HepG2 (cell line): ENCODE measurements at regions not wholly inside any gene's neighbourhood (a gene's known extent, or its start where the extent isn't known, plus 50 kb on each side); places are given as distances from the start of the nearest gene placed in this dataset.

Experiments used
- ATAC-seq: fragments of 200-7000 bp; cut with Tn5 transposase; 3 replicates; pipeline ENCODE4 v1.9.1; 2020; ENCODE audit warnings: mild to moderate bottlenecking, moderate library complexity
- BruUV-seq: library from RNA; stranded (reverse); fragments of 400-500 nt; replicated peaks from 2 replicates; lab custom pipeline; 2021; lab: Mats Ljungman, UMichigan
- CTCF ChIA-PET: fragments of 300-600 bp; formaldehyde crosslinking; extraction: SDS; loops from one replicate; lab custom pipeline; 2021; ENCODE audit warnings: low total read pairs, inconsistent platforms, low intra/inter-chr PET ratio; lab: Yijun Ruan, JAX
- POLR2A ChIA-PET: fragments of 350-600 bp; sonication (Branson Sonifier 250); formaldehyde crosslinking; loops from one replicate; lab custom pipeline; 2020; ENCODE audit warnings: antibody characterized with exemption, inconsistent platforms; lab: Yijun Ruan, JAX
- DNase-seq: peaks from one replicate; pipeline ENCODE4 v3.0.0-alpha.2; 2015; ENCODE audit warnings: low spot score
- FAIRE-seq: peaks from 3 replicates; lab custom pipeline; 2011; peaks lifted over from hg19 to GRCh38; lab: Jason Lieb, UNC
- H2AFZ ChIP-seq: one replicate; pipeline ENCODE4 v1.6.1; 2011; ENCODE audit warnings: low read length, inconsistent platforms
- H3K27ac ChIP-seq: fragments of 300-600 bp; 3 replicates; pipeline ENCODE4 v1.8.0; 2011; ENCODE audit warnings: mixed run types, mild to moderate bottlenecking, mixed read lengths, low read length, inconsistent platforms; ENCODE audit not compliant: insufficient read depth; ENCODE audit errors: extremely low read length
- H3K27me3 ChIP-seq, 2 experiments: fragments of 200-600 bp in 1 of 2; 2 replicates in 1 of 2; 3 replicates in 1 of 2; pipeline versions ENCODE4 v1.6.0 to v1.8.0; 2011; ENCODE audit warnings: low read length in 2 of 2, mild to moderate bottlenecking in 2 of 2, moderate library complexity in 2 of 2, inconsistent platforms in 1 of 2; ENCODE audit not compliant: insufficient read depth in 2 of 2, control insufficient read depth in 1 of 2
- H3K36me3 ChIP-seq, 2 experiments: fragments of 200-600 bp in 1 of 2; replicated peaks in 1 of 2; 2 replicates in 1 of 2; 3 replicates in 1 of 2; pipeline versions ENCODE4 v1.5.1 to v1.8.0; 2011; ENCODE audit warnings: low read length in 2 of 2, inconsistent platforms in 1 of 2; ENCODE audit not compliant: insufficient read depth in 2 of 2, control insufficient read depth in 1 of 2
- H3K4me1 ChIP-seq: 2 replicates; pipeline ENCODE4 v1.5.1; 2012; ENCODE audit warnings: low read length, inconsistent platforms; ENCODE audit not compliant: insufficient read depth
- H3K4me2 ChIP-seq: 2 replicates; pipeline ENCODE4 v1.6.0; 2011; ENCODE audit warnings: low read depth, low read length, inconsistent platforms
- H3K4me3 ChIP-seq, 3 experiments: fragments of 200-600 bp in 1 of 3; sonication (generic), shearing (Covaris generic) in 1 of 3; replicated peaks in 1 of 3; 2 replicates each; pipeline ENCODE4 v1.5.1; 2011 to 2016; ENCODE audit warnings: low read length in 3 of 3, inconsistent platforms in 2 of 3, low read depth in 2 of 3, mild to moderate bottlenecking in 2 of 3, control low read depth in 1 of 3, mixed read lengths in 1 of 3; ENCODE audit not compliant: insufficient read depth in 1 of 3
- H3K79me2 ChIP-seq: one replicate; pipeline ENCODE4 v1.6.1; 2011; ENCODE audit warnings: low read length, inconsistent platforms; ENCODE audit not compliant: insufficient read depth
- H3K9ac ChIP-seq: 2 replicates; pipeline ENCODE4 v1.6.0; 2011; ENCODE audit warnings: mild to moderate bottlenecking, low read depth, low read length, inconsistent platforms; ENCODE audit not compliant: insufficient read depth
- H3K9me3 ChIP-seq: 2 replicates; pipeline ENCODE4 v1.5.1; 2012; ENCODE audit warnings: mild to moderate bottlenecking, low read length
- H4K20me1 ChIP-seq: 2 replicates; pipeline ENCODE4 v1.6.0; 2011; ENCODE audit warnings: inconsistent platforms, mild to moderate bottlenecking, low read length, moderate library complexity; ENCODE audit not compliant: insufficient read depth
- ATF4 ChIP-seq, 2 experiments: fragments of 450-650 bp in 1 of 2; sonication (generic) in 1 of 2; formaldehyde crosslinking; IDR thresholded peaks; 2 replicates each; pipeline versions ENCODE4 v1.5.0 to v1.8.0; 2020 to 2022; ENCODE audit warnings: mild to moderate bottlenecking in 1 of 2, missing genetic modification reagents in 1 of 2
- ATF7 ChIP-seq, 2 experiments: fragments of 450-650 bp in 1 of 2; sonication (generic) in 1 of 2; formaldehyde crosslinking in 1 of 2; IDR thresholded peaks; 2 replicates each; pipeline versions ENCODE4 v1.4.0 to v1.6.1; 2016 to 2020; ENCODE audit warnings: antibody characterized with exemption in 1 of 2, mild to moderate bottlenecking in 1 of 2, missing genetic modification reagents in 1 of 2
- BATF2 ChIP-seq: sonication (generic); formaldehyde crosslinking; IDR thresholded peaks from 2 replicates; pipeline ENCODE4 v1.8.0; 2022; ENCODE audit warnings: mild to moderate bottlenecking, missing genetic modification reagents, moderate library complexity
- CEBPZ ChIP-seq: IDR thresholded peaks from 2 replicates; pipeline ENCODE4 v1.6.1; 2012; ENCODE audit warnings: low read length, improper control_type of control experiment
- CTCF ChIP-seq: sonication (generic); formaldehyde crosslinking; IDR thresholded peaks from 2 replicates; pipeline ENCODE4 v1.5.0; 2020; ENCODE audit warnings: mild to moderate bottlenecking, missing genetic modification reagents, moderate library complexity
- MIXL1 ChIP-seq: IDR thresholded peaks from 2 replicates; pipeline ENCODE4 v1.6.1; 2016
- MLX ChIP-seq: IDR thresholded peaks from 2 replicates; pipeline ENCODE4 v1.6.1; 2016
- POLR2G ChIP-seq: fragments of 200-400 bp; formaldehyde crosslinking; IDR thresholded peaks from 2 replicates; pipeline ENCODE4 v1.6.1; 2018; ENCODE audit warnings: mild to moderate bottlenecking, low read depth, low read length, moderate library complexity
- SMC3 ChIP-seq: IDR thresholded peaks from 2 replicates; pipeline ENCODE4 v1.6.1; 2011; ENCODE audit warnings: low read length, improper control_type of control experiment
- STAG1 ChIP-seq: sonication (generic); formaldehyde crosslinking; IDR thresholded peaks from 2 replicates; pipeline ENCODE4 v1.4.0; 2020; ENCODE audit warnings: missing genetic modification reagents
- TCF7L2 ChIP-seq: IDR thresholded peaks from 2 replicates; pipeline ENCODE4 v1.6.1; 2011; ENCODE audit warnings: mild to moderate bottlenecking, low read depth, low read length, moderate library complexity
- ZNF160 ChIP-seq: sonication (generic); formaldehyde crosslinking; IDR thresholded peaks from 2 replicates; pipeline ENCODE4 v1.8.0; 2022; ENCODE audit warnings: mild to moderate bottlenecking, inconsistent platforms, missing genetic modification reagents
- ZNF256 ChIP-seq: sonication (generic); formaldehyde crosslinking; conservative IDR thresholded peaks from 2 replicates; pipeline ENCODE4 v1.4.0; 2020; ENCODE audit warnings: missing genetic modification reagents
- ZNF274 ChIP-seq: sonication (generic); formaldehyde crosslinking; IDR thresholded peaks from 2 replicates; pipeline ENCODE4 v1.5.1; 2020; ENCODE audit warnings: mild to moderate bottlenecking, missing genetic modification reagents
- ZNF574 ChIP-seq: sonication (generic); formaldehyde crosslinking; IDR thresholded peaks from 2 replicates; pipeline ENCODE4 v1.4.0; 2020; ENCODE audit warnings: missing genetic modification reagents
- WGBS: methylation state at CpG from one replicate; pipeline ENCODE4 v1.1.6; 2017; ENCODE audit warnings: low lambda C conversion rate; 5-methylcytosine and 5-hydroxymethylcytosine counted together
- in situ Hi-C: cut with HindIII; loops from 2 replicates; pipeline ENCODE4 v1.10.0; 2017; ENCODE audit warnings: low pct_unique_long_range_greater_than_20kb; ENCODE audit not compliant: extremely low pct_ligation_motif_present
- intact Hi-C: fragments of 100-400 bp; cut with micrococcal nuclease; formaldehyde crosslinking; loops from one replicate; pipeline ENCODE4 v1.10.0; 2022; ENCODE audit not compliant: unreplicated experiment

GRCh38 chr14:28635387-28635786, 131.2 kb upstream of the FOXG1 start:
- CTCF ChIA-PET: no interaction called here
- no TSS peak for BruUV-seq
- peak; percentile 50; the same call in 2 of the 3 replicates for ATAC-seq
- TF ChIP-seq MIXL1 (CRISPR knock-in tag) (peak; percentile 46; the same call in 1 of the 2 replicates), CTCF (CRISPR knock-in tag) (peak; percentile 64), STAG1 (CRISPR knock-in tag) (peak; percentile 76), ZNF274 (CRISPR knock-in tag) (no peak), TCF7L2 (no peak), ATF7 (IDR thresholded peaks at IDR 0.05) (no peak), ATF7 (CRISPR knock-in tag; IDR thresholded peaks at IDR 0.05) (no peak), ZNF574 (CRISPR knock-in tag) (no peak), POLR2G (no peak), SMC3 (peak; percentile 20; the same call in 1 of the 2 replicates), BATF2 (no peak), ATF4 (CRISPR knock-in tag; IDR thresholded peaks at IDR 0.05) (0 out of 4 replicates have a peak, but pooled peaks of 1 of the 2 experiments have one; percentile 20), ZNF160 (no peak), CEBPZ (no peak), MLX (CRISPR knock-in tag) (no peak), ZNF256 (no peak)

More at GRCh38 chr14:28635387-28635786, 131.2 kb upstream of the FOXG1 start:
- no peak for FAIRE-seq
- no peaks in the 10 kb centered on the region for H3K79me2 ChIP-seq
- in situ Hi-C loops (no loop called here), intact Hi-C loops (loop anchor here (1.0 kb wide), 2 partner anchors 260 to 340 kb away; no protein-coding TSS in a partner anchor)
- peak; percentile 39 for DNase-seq
- H3K9ac ChIP-seq: no peak overlapping the region
- no peak overlapping the region for H3K27ac ChIP-seq
- H4K20me1 ChIP-seq: no peaks in the 10 kb centered on the region
- H3K9me3 ChIP-seq: peaks cover 34% of the 10 kb centered on the region
- H3K4me3 ChIP-seq: no peak overlapping the region
- no peaks in the 10 kb centered on the region for H3K36me3 ChIP-seq
- H3K4me1 ChIP-seq: no peaks in the 10 kb centered on the region
- H3K27me3 ChIP-seq: no peaks in the 10 kb centered on the region
- no peak overlapping the region for H3K4me2 ChIP-seq
- under 1% methylated on average over 7 of the region's 7 CpGs for WGBS
- H2AFZ ChIP-seq: no peak overlapping the region
- POLR2A ChIA-PET: no interaction called here
